WTC11 (cell line): ENCODE measurements at regions not wholly inside any gene's neighbourhood (a gene's known extent, or its start where the extent isn't known, plus 50 kb on each side); places are given as distances from the start of the nearest gene placed in this dataset.

Experiments
- ATAC-seq: fragments of 200-7000 bp; cut with Tn5 transposase; 2 replicates; pipeline ENCODE4 v1.10.0; 2021; ENCODE audit warnings: mild to moderate bottlenecking, moderate library complexity
- CTCF ChIA-PET: fragments of 300-600 bp; sonication (Branson Sonifier 250); formaldehyde crosslinking; loops from one replicate; lab custom pipeline; 2021; ENCODE audit warnings: antibody characterized with exemption; lab: Charles Lee
- POLR2A ChIA-PET: fragments of 350-600 bp; sonication (Branson Sonifier 250); formaldehyde crosslinking; loops from one replicate; lab custom pipeline; 2021; ENCODE audit warnings: antibody characterized with exemption; lab: Charles Lee
- DNase-seq: peaks from one replicate; pipeline ENCODE4 v3.0.0; 2021; ENCODE audit warnings: low spot score
- H3K27ac Mint-ChIP-seq: 2 replicates; pipeline ENCODE4 v1.8.0; 2021; ENCODE audit warnings: mixed read lengths
- H3K27me3 Mint-ChIP-seq: 2 replicates; pipeline ENCODE4 v1.8.0; 2021; ENCODE audit warnings: low read depth, mild to moderate bottlenecking, moderate library complexity, mixed read lengths
- H3K36me3 Mint-ChIP-seq: 2 replicates; pipeline ENCODE4 v1.8.0; 2021; ENCODE audit warnings: mixed read lengths
- H3K4me1 Mint-ChIP-seq: 2 replicates; pipeline ENCODE4 v1.8.0; 2022; ENCODE audit warnings: mixed read lengths
- H3K4me3 Mint-ChIP-seq: 2 replicates; pipeline ENCODE4 v1.8.0; 2021; ENCODE audit warnings: mild to moderate bottlenecking, moderate library complexity, mixed read lengths
- H3K9me3 Mint-ChIP-seq: 2 replicates; pipeline ENCODE4 v1.8.0; 2021; ENCODE audit warnings: mixed read lengths
- AR ChIP-seq: fragments of 250-450 bp; sonication (Bioruptor Pico); IDR thresholded peaks from 2 replicates; pipeline ENCODE4 v1.9.0; 2021; ENCODE audit warnings: mild to moderate bottlenecking
- ATF1 ChIP-seq: sonication (generic); formaldehyde crosslinking; IDR thresholded peaks from 2 replicates; pipeline ENCODE4 v1.8.1; 2023; ENCODE audit warnings: mild to moderate bottlenecking, moderate library complexity, missing genetic modification reagents
- CTCF ChIP-seq: fragments of 200-600 bp; IDR thresholded peaks from 2 replicates; pipeline ENCODE4 v1.8.0; 2022; ENCODE audit warnings: antibody characterized with exemption
- ERG ChIP-seq: fragments of 250-450 bp; sonication (Bioruptor Pico); IDR thresholded peaks from 2 replicates; pipeline ENCODE4 v1.8.0; 2021; ENCODE audit warnings: mild to moderate bottlenecking
- FOXK1 ChIP-seq: sonication (generic); formaldehyde crosslinking; IDR thresholded peaks from 2 replicates; pipeline ENCODE4 v1.8.0; 2022; ENCODE audit warnings: mild to moderate bottlenecking, moderate library complexity, missing genetic modification reagents
- HMGA2 ChIP-seq: fragments of 250-450 bp; sonication (Bioruptor Pico); IDR thresholded peaks from 2 replicates; pipeline ENCODE4 v1.4.0; 2021; ENCODE audit warnings: mild to moderate bottlenecking, moderate library complexity
- IRF2 ChIP-seq: sonication (generic); formaldehyde crosslinking; IDR thresholded peaks from 2 replicates; pipeline ENCODE4 v1.8.0; 2022; ENCODE audit warnings: low read depth, missing genetic modification reagents, borderline replicate concordance
- NFATC4 ChIP-seq: fragments of 250-450 bp; sonication (Bioruptor Pico); IDR thresholded peaks from 2 replicates; pipeline ENCODE4 v1.9.0; 2021; ENCODE audit warnings: mild to moderate bottlenecking
- NFYB ChIP-seq: sonication (generic); formaldehyde crosslinking; conservative IDR thresholded peaks from 2 replicates; pipeline ENCODE4 v1.8.0; 2022; ENCODE audit warnings: low read depth, missing genetic modification reagents
- PRRX2 ChIP-seq: fragments of 250-450 bp; sonication (Bioruptor Pico); IDR thresholded peaks from 2 replicates; pipeline ENCODE4 v1.8.0; 2021; ENCODE audit warnings: mild to moderate bottlenecking
- TP53 ChIP-seq: sonication (generic); formaldehyde crosslinking; IDR thresholded peaks from 2 replicates; pipeline ENCODE4 v1.8.1; 2023; ENCODE audit warnings: mild to moderate bottlenecking, missing genetic modification reagents
- ZNF232 ChIP-seq: sonication (generic); formaldehyde crosslinking; IDR thresholded peaks from 2 replicates; pipeline ENCODE4 v1.8.0; 2022; ENCODE audit warnings: mild to moderate bottlenecking, missing genetic modification reagents
- ZNF396 ChIP-seq: fragments of 250-450 bp; sonication (Bioruptor Pico); IDR thresholded peaks from 2 replicates; pipeline ENCODE4 v1.8.0; 2021; ENCODE audit warnings: mild to moderate bottlenecking, moderate library complexity, borderline replicate concordance
- ZSCAN18 ChIP-seq: fragments of 250-450 bp; sonication (Bioruptor Pico); IDR thresholded peaks from 2 replicates; pipeline ENCODE4 v2.1.2; 2022; ENCODE audit warnings: mild to moderate bottlenecking, moderate library complexity
- TF ChIP-seq, protein P1 (sequence below): sonication (generic); formaldehyde crosslinking; IDR thresholded peaks from 2 replicates; pipeline ENCODE4 v1.8.0; 2022; ENCODE audit warnings: mild to moderate bottlenecking, missing genetic modification reagents
- TF ChIP-seq, protein P2 (sequence below): sonication (generic); formaldehyde crosslinking; IDR thresholded peaks from 2 replicates; pipeline ENCODE4 v1.8.1; 2023; ENCODE audit warnings: mild to moderate bottlenecking, missing genetic modification reagents
- TF ChIP-seq, protein P3 (sequence below): sonication (generic); formaldehyde crosslinking; IDR thresholded peaks from 2 replicates; pipeline ENCODE4 v1.8.1; 2022; ENCODE audit warnings: low read depth, mild to moderate bottlenecking, moderate library complexity, missing genetic modification reagents, borderline replicate concordance
- TF ChIP-seq, protein P4 (sequence below): sonication (generic); formaldehyde crosslinking; IDR thresholded peaks from 2 replicates; pipeline ENCODE4 v1.8.1; 2023; ENCODE audit warnings: mild to moderate bottlenecking, missing genetic modification reagents

GRCh38 chr18:45398448-45398847 is 216.8 kb upstream of the SLC14A2 start:
- no peaks in the 10 kb centered on the region for H3K4me1 Mint-ChIP-seq
- TF ChIP-seq NFYB (CRISPR knock-in tag) (no peak), ZNF396 (no peak), IRF2 (CRISPR knock-in tag) (no peak), ZSCAN18 (CRISPR knock-in tag) (no peak), NFATC4 (no peak), HMGA2 (CRISPR knock-in tag) (no peak), ATF1 (no peak)
- ChIA-PET POLR2A (no interaction called here), CTCF (no interaction called here)
- no peaks in the 10 kb centered on the region for H3K36me3 Mint-ChIP-seq
- ATAC-seq (no peak), DNase-seq (no peak)
- no peak overlapping the region for H3K27ac Mint-ChIP-seq
- H3K27me3 Mint-ChIP-seq: peaks cover 5% of the 10 kb centered on the region; the same call in 1 of the 2 replicates
- H3K4me3 Mint-ChIP-seq: no peak overlapping the region
- 0 out of 2 replicates have a peak, but pooled peaks cover 3% of the 10 kb centered on the region for H3K9me3 Mint-ChIP-seq

DNA sequence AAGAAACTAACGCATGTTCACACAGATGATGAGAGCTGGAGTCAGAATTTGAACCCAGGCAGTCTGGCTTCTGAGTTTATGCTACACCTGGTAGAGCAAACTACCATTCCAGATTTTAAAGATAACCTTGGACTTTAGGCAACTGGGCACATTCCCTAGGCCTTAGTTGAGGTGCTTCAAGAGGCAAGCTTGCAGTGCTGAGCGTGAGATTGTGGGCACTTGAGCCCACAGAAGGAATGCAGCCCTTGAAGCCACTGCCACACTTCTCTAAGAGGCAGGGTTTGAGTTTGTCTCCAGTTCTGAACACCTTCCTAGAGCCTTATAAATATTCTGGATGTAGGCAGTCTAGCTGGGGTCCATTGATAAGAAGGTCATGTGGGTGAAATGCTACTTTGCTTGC is 216.1 kb upstream of the SLC14A2 start:
- ChIA-PET POLR2A (no interaction called here), CTCF (no interaction called here)
- H3K27ac Mint-ChIP-seq: no peak overlapping the region
- H3K27me3 Mint-ChIP-seq: peaks cover 5% of the 10 kb centered on the region; the same call in 1 of the 2 replicates
- ATAC-seq (no peak), DNase-seq (no peak)
- no peak overlapping the region for H3K4me3 Mint-ChIP-seq
- TF ChIP-seq, protein P1, sequence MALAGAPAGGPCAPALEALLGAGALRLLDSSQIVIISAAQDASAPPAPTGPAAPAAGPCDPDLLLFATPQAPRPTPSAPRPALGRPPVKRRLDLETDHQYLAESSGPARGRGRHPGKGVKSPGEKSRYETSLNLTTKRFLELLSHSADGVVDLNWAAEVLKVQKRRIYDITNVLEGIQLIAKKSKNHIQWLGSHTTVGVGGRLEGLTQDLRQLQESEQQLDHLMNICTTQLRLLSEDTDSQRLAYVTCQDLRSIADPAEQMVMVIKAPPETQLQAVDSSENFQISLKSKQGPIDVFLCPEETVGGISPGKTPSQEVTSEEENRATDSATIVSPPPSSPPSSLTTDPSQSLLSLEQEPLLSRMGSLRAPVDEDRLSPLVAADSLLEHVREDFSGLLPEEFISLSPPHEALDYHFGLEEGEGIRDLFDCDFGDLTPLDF (CRISPR knock-in tag): no peak
- TF ChIP-seq TP53: no peak
- TF ChIP-seq AR: no peak
- TF ChIP-seq, all 79 proteins: peak for 0
- Mint-ChIP-seq H3K9me3 (0 out of 2 replicates have a peak, but pooled peaks cover 3% of the 10 kb centered on the region), H3K36me3 (no peaks in the 10 kb centered on the region), H3K4me1 (no peaks in the 10 kb centered on the region)

- Mint-ChIP-seq H3K27me3 (peaks cover 5% of the 10 kb centered on the region; the same call in 1 of the 2 replicates), H3K4me3 (no peak overlapping the region), H3K36me3 (no peaks in the 10 kb centered on the region), H3K27ac (no peak overlapping the region), H3K9me3 (0 out of 2 replicates have a peak, but pooled peaks cover 3% of the 10 kb centered on the region), H3K4me1 (no peaks in the 10 kb centered on the region)
- POLR2A ChIA-PET: no interaction called here
- no peak for DNase-seq
- no peak for ATAC-seq
- CTCF ChIA-PET: no interaction called here
- TF ChIP-seq, protein P2, sequence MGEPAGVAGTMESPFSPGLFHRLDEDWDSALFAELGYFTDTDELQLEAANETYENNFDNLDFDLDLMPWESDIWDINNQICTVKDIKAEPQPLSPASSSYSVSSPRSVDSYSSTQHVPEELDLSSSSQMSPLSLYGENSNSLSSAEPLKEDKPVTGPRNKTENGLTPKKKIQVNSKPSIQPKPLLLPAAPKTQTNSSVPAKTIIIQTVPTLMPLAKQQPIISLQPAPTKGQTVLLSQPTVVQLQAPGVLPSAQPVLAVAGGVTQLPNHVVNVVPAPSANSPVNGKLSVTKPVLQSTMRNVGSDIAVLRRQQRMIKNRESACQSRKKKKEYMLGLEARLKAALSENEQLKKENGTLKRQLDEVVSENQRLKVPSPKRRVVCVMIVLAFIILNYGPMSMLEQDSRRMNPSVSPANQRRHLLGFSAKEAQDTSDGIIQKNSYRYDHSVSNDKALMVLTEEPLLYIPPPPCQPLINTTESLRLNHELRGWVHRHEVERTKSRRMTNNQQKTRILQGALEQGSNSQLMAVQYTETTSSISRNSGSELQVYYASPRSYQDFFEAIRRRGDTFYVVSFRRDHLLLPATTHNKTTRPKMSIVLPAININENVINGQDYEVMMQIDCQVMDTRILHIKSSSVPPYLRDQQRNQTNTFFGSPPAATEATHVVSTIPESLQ (CRISPR knock-in tag): no peak
- TF ChIP-seq ATF1 (no peak), FOXK1 (CRISPR knock-in tag) (no peak), HMGA2 (CRISPR knock-in tag) (no peak), CTCF (no peak), ZNF232 (CRISPR knock-in tag) (no peak), ERG (CRISPR knock-in tag) (no peak), PRRX2 (CRISPR knock-in tag) (no peak)
- TF ChIP-seq, protein P3, sequence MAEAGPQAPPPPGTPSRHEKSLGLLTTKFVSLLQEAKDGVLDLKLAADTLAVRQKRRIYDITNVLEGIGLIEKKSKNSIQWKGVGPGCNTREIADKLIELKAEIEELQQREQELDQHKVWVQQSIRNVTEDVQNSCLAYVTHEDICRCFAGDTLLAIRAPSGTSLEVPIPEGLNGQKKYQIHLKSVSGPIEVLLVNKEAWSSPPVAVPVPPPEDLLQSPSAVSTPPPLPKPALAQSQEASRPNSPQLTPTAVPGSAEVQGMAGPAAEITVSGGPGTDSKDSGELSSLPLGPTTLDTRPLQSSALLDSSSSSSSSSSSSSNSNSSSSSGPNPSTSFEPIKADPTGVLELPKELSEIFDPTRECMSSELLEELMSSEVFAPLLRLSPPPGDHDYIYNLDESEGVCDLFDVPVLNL (CRISPR knock-in tag): no peak
- TF ChIP-seq, protein P4, sequence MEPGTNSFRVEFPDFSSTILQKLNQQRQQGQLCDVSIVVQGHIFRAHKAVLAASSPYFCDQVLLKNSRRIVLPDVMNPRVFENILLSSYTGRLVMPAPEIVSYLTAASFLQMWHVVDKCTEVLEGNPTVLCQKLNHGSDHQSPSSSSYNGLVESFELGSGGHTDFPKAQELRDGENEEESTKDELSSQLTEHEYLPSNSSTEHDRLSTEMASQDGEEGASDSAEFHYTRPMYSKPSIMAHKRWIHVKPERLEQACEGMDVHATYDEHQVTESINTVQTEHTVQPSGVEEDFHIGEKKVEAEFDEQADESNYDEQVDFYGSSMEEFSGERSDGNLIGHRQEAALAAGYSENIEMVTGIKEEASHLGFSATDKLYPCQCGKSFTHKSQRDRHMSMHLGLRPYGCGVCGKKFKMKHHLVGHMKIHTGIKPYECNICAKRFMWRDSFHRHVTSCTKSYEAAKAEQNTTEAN (CRISPR knock-in tag): no peak
Observed at GRCh38 chr18:45399643-45400042, 215.6 kb upstream of the SLC14A2 start.
